OCI-M1 (cell line): ENCODE measurements at regions not wholly inside any gene's neighbourhood (a gene's known extent, or its start where the extent isn't known, plus 50 kb on each side); places are given as distances from the start of the nearest gene placed in this dataset.

Source experiments
- DNase-seq: peaks from one replicate; lab custom pipeline; 2025; lab: John Stamatoyannopoulos, UW

- peak; percentile 78 for DNase-seq
Measured at GRCh38 chr6:168968228-168968627, 285.4 kb downstream of the THBS2 start.

- DNase-seq, result peak; percentile 33
Measured at GRCh38 chr6:168967281-168967925, 286.2 kb downstream of the THBS2 start.

- DNase-seq, result no peak
Measured at GRCh38 chr6:168964138-168964835, 289.4 kb downstream of the THBS2 start.

- DNase-seq, result no peak
Measured at GRCh38 chr6:168962886-168963285, 290.8 kb downstream of the THBS2 start.

GRCh38 chr6:168961264-168961656 lies 292.4 kb downstream of the THBS2 start:
- no peak for DNase-seq

GRCh38 chr6:168960551-168961263 lies 292.9 kb downstream of the THBS2 start:
- no peak for DNase-seq

- DNase-seq, result no peak
Measured at GRCh38 chr6:168959696-168960095, 293.9 kb downstream of the THBS2 start.

- peak; percentile 81 for DNase-seq
Measured at GRCh38 chr6:168956884-168957730, 296.5 kb downstream of the THBS2 start.

- peak; percentile 28 for DNase-seq
Measured at GRCh38 chr6:168956141-168956838, 297.4 kb downstream of the THBS2 start.

GRCh38 chr6:168953461-168953860 lies 300.2 kb downstream of the THBS2 start:
- no peak for DNase-seq

- no peak for DNase-seq
Measured at GRCh38 chr6:168951217-168951616, 302.4 kb downstream of the THBS2 start.

- no peak for DNase-seq
Measured at GRCh38 chr6:168950858-168951214, 302.8 kb downstream of the THBS2 start.

GRCh38 chr6:168949981-168950857 lies 303.4 kb downstream of the THBS2 start:
- DNase-seq, result no peak

GRCh38 chr6:168948990-168949531 lies 304.6 kb downstream of the THBS2 start:
- no peak for DNase-seq

GRCh38 chr6:168948002-168948401 lies 305.6 kb downstream of the THBS2 start:
- DNase-seq, result no peak

GRCh38 chr6:168943231-168943905 lies 310.3 kb downstream of the THBS2 start:
- no peak for DNase-seq

- DNase-seq, result no peak
Measured at GRCh38 chr6:168942646-168943045, 311.0 kb downstream of the THBS2 start.

- no peak for DNase-seq
Measured at GRCh38 chr6:168941036-168941435, 312.6 kb downstream of the THBS2 start.

- DNase-seq, result no peak
Measured at GRCh38 chr6:168939796-168940195, 313.9 kb downstream of the THBS2 start.

- no peak for DNase-seq
Measured at GRCh38 chr6:168939041-168939440, 314.6 kb downstream of the THBS2 start.
